Stimulated activated CD4-positive, alpha-beta T cell treated with anti-CD3 and anti-CD28 coated beads, Interleukin-15, amount 100 ng/mL, for 1 hour (primary cell): ENCODE measurements at regions not wholly inside any gene's neighbourhood (a gene's known extent, or its start where the extent isn't known, plus 50 kb on each side); places are given as distances from the start of the nearest gene placed in this dataset.

Experiments used
- DNase-seq, 2 donors: peaks; one replicate each; pipeline ENCODE4 v3.0.0-alpha.2; 2020; ENCODE audit warnings: low read depth in 1 of 2, low spot score in 1 of 2

- DNase-seq = no peak
Measured at GRCh38 chr20:39258253-39258652, 296.1 kb downstream of the DHX35 start.

GRCh38 chr20:39253051-39253755, 291.1 kb downstream of the DHX35 start:
- DNase-seq = no peak

- DNase-seq = no peak
Measured at GRCh38 chr20:39252035-39252434, 289.9 kb downstream of the DHX35 start.

- DNase-seq = no peak
Measured at GRCh38 chr20:39249798-39250197, 287.7 kb downstream of the DHX35 start.

- DNase-seq = no peak
Measured at GRCh38 chr20:39248862-39249485, 286.8 kb downstream of the DHX35 start.

GRCh38 chr20:39248171-39248861, 286.2 kb downstream of the DHX35 start:
- no peak for DNase-seq

- no peak for DNase-seq
Measured at GRCh38 chr20:39246436-39246835, 284.3 kb downstream of the DHX35 start.

- DNase-seq = no peak
Measured at GRCh38 chr20:39245685-39246311, 283.7 kb downstream of the DHX35 start.

GRCh38 chr20:39243962-39244361, 281.8 kb downstream of the DHX35 start:
- no peak for DNase-seq

- no peak for DNase-seq
Measured at GRCh38 chr20:39242614-39243013, 280.5 kb downstream of the DHX35 start.

- no peak for DNase-seq
Measured at GRCh38 chr20:39234520-39235095, 272.5 kb downstream of the DHX35 start.

- no peak for DNase-seq
Measured at GRCh38 chr20:39233755-39234154, 271.6 kb downstream of the DHX35 start.

GRCh38 chr20:39227416-39227815, 265.3 kb downstream of the DHX35 start:
- no peak for DNase-seq

GRCh38 chr20:39225978-39226377, 263.8 kb downstream of the DHX35 start:
- no peak for DNase-seq

- DNase-seq = no peak
Measured at GRCh38 chr20:39225536-39225935, 263.4 kb downstream of the DHX35 start.

GRCh38 chr20:39222101-39222500, 260.0 kb downstream of the DHX35 start:
- DNase-seq = no peak

- no peak for DNase-seq
Measured at GRCh38 chr20:39216195-39216594, 254.1 kb downstream of the DHX35 start.

GRCh38 chr20:39214828-39215227, 252.7 kb downstream of the DHX35 start:
- no peak for DNase-seq

- DNase-seq = no peak
Measured at GRCh38 chr20:39213476-39214145, 251.5 kb downstream of the DHX35 start.

- no peak for DNase-seq
Measured at GRCh38 chr20:39211060-39211748, 249.1 kb downstream of the DHX35 start.
